HUES64 (cell line): ENCODE measurements at regions not wholly inside any gene's neighbourhood (a gene's known extent, or its start where the extent isn't known, plus 50 kb on each side); places are given as distances from the start of the nearest gene placed in this dataset.
"Not testable (repeated sequence)": the region's sequence is repeated elsewhere in the genome, so short reads cannot be mapped to it uniquely, and the experiment has no call there.

ENCODE experiments used
- H3K27ac ChIP-seq: 2 replicates; pipeline ENCODE4 v1.7.0; 2013; ENCODE audit warnings: low read depth, low read length, inconsistent platforms
- H3K27me3 ChIP-seq: 2 replicates; pipeline ENCODE4 v1.6.1; 2013; ENCODE audit warnings: mild to moderate bottlenecking, low read length; ENCODE audit not compliant: insufficient read depth
- H3K36me3 ChIP-seq: 2 replicates; pipeline ENCODE4 v1.6.1; 2013; ENCODE audit warnings: mild to moderate bottlenecking, low read length; ENCODE audit not compliant: insufficient read depth
- H3K4me1 ChIP-seq: 2 replicates; pipeline ENCODE4 v1.6.1; 2013; ENCODE audit warnings: mild to moderate bottlenecking, low read length, moderate library complexity; ENCODE audit not compliant: insufficient read depth
- H3K4me3 ChIP-seq: 2 replicates; pipeline ENCODE4 v1.5.1; 2013; ENCODE audit warnings: mild to moderate bottlenecking, low read length, moderate library complexity
- H3K9ac ChIP-seq: 2 replicates; pipeline ENCODE4 v1.6.1; 2013; ENCODE audit warnings: mild to moderate bottlenecking, low read depth, low read length
- H3K9me3 ChIP-seq: 2 replicates; pipeline ENCODE4 v1.6.1; 2013; ENCODE audit warnings: low read depth, low read length; ENCODE audit not compliant: insufficient read depth
- whole genome bisulfite sequencing: fragments of 150-250, 120-280 bp; methylation state at CpG from one replicate; pipeline ENCODE4 v1.1.7; 2013; ENCODE audit warnings: missing lambda C conversion rate; 5-methylcytosine and 5-hydroxymethylcytosine counted together

GRCh38 chr15:84094720-84095119, 140.9 kb upstream of the GOLGA6L4 start:
- H3K4me1 ChIP-seq, H3K36me3 ChIP-seq, H3K27ac ChIP-seq, H3K27me3 ChIP-seq, H3K9ac ChIP-seq, H3K9me3 ChIP-seq, H3K4me3 ChIP-seq: not testable (repeated sequence)
- 81% methylated on average over 2 of the region's 2 CpGs for WGBS

GRCh38 chr15:84097053-84097452, 138.5 kb upstream of the GOLGA6L4 start:
- H3K4me3 ChIP-seq, H3K9ac ChIP-seq, H3K36me3 ChIP-seq, H3K9me3 ChIP-seq, H3K27me3 ChIP-seq, H3K27ac ChIP-seq, H3K4me1 ChIP-seq: not testable (repeated sequence)
- WGBS, result 89% methylated on average over 3 of the region's 3 CpGs

DNA sequence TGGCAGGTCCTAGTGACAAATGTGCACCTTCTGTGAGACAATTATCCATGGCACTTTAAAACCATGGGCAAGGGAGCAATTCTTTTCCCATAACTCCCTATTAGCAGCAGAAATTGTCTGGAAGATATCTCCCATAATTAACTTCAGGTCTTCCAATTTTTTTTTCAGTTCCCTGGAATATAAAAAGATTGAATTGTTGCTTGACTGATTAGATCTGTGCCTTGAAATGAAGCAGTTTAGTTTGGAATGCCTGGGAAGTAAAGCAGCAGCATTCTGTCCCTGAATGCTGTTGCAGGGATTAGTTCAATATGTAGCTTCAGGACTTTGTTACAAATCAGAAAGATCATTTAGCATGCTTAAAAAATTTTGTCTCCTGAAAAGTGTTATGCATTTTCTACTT, 137.0 kb upstream of the GOLGA6L4 start:
- H3K27me3 ChIP-seq, result no peaks in the 10 kb centered on the region
- H3K27ac ChIP-seq, result no peak overlapping the region
- H3K9me3 ChIP-seq, result no peaks in the 10 kb centered on the region
- no peaks in the 10 kb centered on the region for H3K36me3 ChIP-seq
- no peaks in the 10 kb centered on the region for H3K4me1 ChIP-seq
- H3K9ac ChIP-seq, result no peak overlapping the region
- H3K4me3 ChIP-seq, result no peak overlapping the region

DNA sequence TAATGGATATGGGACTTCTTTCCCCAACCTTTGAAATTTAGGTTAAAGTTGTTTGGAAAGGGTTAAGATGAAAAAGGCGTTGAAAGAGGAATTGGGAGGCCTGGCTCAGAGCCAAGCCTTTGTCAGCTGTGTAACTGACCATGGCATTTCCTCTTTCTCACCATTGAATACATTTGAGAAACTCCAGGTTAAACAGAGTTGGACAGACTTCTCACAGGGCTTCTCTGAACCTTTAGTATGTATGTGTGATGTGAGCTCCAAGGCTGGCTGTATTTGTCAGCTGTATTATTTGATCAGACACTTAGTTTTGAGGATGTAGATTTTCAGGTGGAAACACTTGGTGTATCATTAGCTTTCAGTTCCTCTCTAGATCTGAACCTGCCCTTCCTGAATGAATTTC, 136.4 kb upstream of the GOLGA6L4 start:
- no peaks in the 10 kb centered on the region for H3K27me3 ChIP-seq
- no peak overlapping the region for H3K27ac ChIP-seq
- H3K36me3 ChIP-seq, result no peaks in the 10 kb centered on the region
- WGBS, result 43% methylated on average over 1 of the region's 1 CpG
- H3K9ac ChIP-seq, result no peak overlapping the region
- no peaks in the 10 kb centered on the region for H3K4me1 ChIP-seq
- H3K4me3 ChIP-seq, result no peak overlapping the region
- no peaks in the 10 kb centered on the region for H3K9me3 ChIP-seq

- WGBS, result 92% methylated on average over 4 of the region's 4 CpGs
- Histone ChIP-seq H3K27me3 (no peaks in the 10 kb centered on the region), H3K4me3 (no peak overlapping the region), H3K9me3 (no peaks in the 10 kb centered on the region), H3K36me3 (no peaks in the 10 kb centered on the region), H3K27ac (no peak overlapping the region), H3K9ac (no peak overlapping the region), H3K4me1 (no peaks in the 10 kb centered on the region)
Observed at GRCh38 chr15:84103345-84103744, 132.2 kb upstream of the GOLGA6L4 start.

DNA sequence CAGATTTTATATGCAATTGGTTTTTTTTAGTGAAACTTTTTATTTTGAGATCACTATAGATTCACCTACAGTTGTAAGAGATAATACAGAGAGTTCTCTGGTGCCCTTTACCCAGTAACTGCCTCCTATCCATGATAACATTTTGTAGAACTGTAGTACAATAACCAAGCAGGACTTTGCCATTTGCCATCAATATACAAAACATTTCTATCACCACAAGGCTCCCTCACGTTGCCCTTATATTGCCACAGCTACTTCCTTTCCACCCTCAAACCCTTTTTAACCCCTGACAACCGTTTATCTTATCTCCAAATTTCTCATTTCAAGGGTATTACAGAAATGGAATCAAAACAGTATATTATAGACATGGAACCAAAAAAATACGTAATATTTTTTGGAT, 130.7 kb upstream of the GOLGA6L4 start:
- no peaks in the 10 kb centered on the region for H3K9me3 ChIP-seq
- H3K27ac ChIP-seq, result no peak overlapping the region
- H3K27me3 ChIP-seq, result no peaks in the 10 kb centered on the region
- WGBS, result 89% methylated on average over 2 of the region's 3 CpGs
- no peak overlapping the region for H3K4me3 ChIP-seq
- H3K4me1 ChIP-seq, result no peaks in the 10 kb centered on the region
- H3K36me3 ChIP-seq, result no peaks in the 10 kb centered on the region
- H3K9ac ChIP-seq, result no peak overlapping the region

- Histone ChIP-seq H3K36me3 (no peaks in the 10 kb centered on the region), H3K27me3 (no peaks in the 10 kb centered on the region; the same call in 1 of the 2 replicates), H3K9me3 (no peaks in the 10 kb centered on the region), H3K4me3 (no peak overlapping the region), H3K27ac (no peak overlapping the region), H3K9ac (no peak overlapping the region), H3K4me1 (no peaks in the 10 kb centered on the region)
- WGBS, result 100% methylated on average over 2 of the region's 2 CpGs
Observed at GRCh38 chr15:84108728-84109127, 126.8 kb upstream of the GOLGA6L4 start.

GRCh38 chr15:84111575-84111974, 124.0 kb upstream of the GOLGA6L4 start:
- Histone ChIP-seq H3K9ac (no peak overlapping the region), H3K36me3 (no peaks in the 10 kb centered on the region), H3K9me3 (no peaks in the 10 kb centered on the region), H3K4me3 (no peak overlapping the region), H3K4me1 (no peaks in the 10 kb centered on the region), H3K27me3 (no peaks in the 10 kb centered on the region; the same call in 1 of the 2 replicates), H3K27ac (no peak overlapping the region)
- 92% methylated on average over 1 of the region's 2 CpGs for WGBS

DNA sequence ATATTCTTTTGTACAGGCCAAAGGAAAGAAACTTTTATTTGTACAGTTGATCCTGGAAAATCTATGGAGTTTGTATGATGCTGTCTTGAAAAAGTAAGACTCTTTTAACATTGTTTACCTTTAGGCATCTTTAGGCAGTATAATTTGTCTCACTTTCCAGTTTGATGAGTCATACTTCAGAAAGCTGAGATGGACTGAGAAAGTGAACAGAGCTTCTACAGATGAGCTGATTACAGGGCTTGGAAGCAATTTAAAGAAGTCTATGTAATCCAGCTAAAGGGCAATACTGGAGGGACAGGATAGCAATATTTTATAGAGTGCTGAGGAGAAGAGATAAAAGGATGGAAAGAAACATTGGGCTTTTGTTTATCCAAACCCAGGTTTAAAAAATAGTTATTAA, 123.5 kb upstream of the GOLGA6L4 start:
- Histone ChIP-seq H3K4me3 (no peak overlapping the region), H3K36me3 (no peaks in the 10 kb centered on the region), H3K4me1 (no peaks in the 10 kb centered on the region), H3K27me3 (no peaks in the 10 kb centered on the region; the same call in 1 of the 2 replicates), H3K9me3 (no peaks in the 10 kb centered on the region), H3K27ac (no peak overlapping the region), H3K9ac (no peak overlapping the region)

GRCh38 chr15:84113919-84114318, 121.7 kb upstream of the GOLGA6L4 start:
- 92% methylated on average over 5 of the region's 5 CpGs for WGBS
- Histone ChIP-seq H3K36me3 (no peaks in the 10 kb centered on the region), H3K27ac (no peak overlapping the region), H3K27me3 (no peaks in the 10 kb centered on the region; the same call in 1 of the 2 replicates), H3K4me1 (no peaks in the 10 kb centered on the region), H3K9me3 (no peaks in the 10 kb centered on the region), H3K9ac (no peak overlapping the region), H3K4me3 (no peak overlapping the region)

GRCh38 chr15:84114680-84115079, 120.9 kb upstream of the GOLGA6L4 start:
- not testable (repeated sequence) for H3K9ac ChIP-seq, H3K27me3 ChIP-seq, H3K4me1 ChIP-seq, H3K4me3 ChIP-seq, H3K9me3 ChIP-seq, H3K27ac ChIP-seq, H3K36me3 ChIP-seq
- WGBS, result 96% methylated on average over 7 of the region's 7 CpGs

DNA sequence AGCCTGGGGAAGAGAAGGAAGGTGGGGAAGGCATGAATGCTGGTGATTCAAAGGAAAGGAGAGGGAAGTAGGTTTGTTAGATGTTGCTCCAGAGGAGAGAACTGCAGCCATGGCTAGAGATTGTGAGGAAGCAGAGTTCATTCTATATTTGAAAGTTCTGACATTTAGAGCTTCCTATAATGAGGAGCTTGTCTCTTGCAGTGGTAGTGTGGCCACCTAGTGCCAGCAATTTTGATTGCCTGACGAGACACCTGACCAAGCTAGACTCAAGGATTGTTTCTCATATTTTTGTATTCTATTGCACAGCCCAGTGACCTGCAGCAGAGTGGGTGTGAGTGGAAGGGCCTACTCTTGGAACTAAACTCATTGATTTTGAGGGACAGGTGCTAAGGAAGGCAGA, 116.2 kb upstream of the GOLGA6L4 start:
- H3K4me3 ChIP-seq, result not testable (repeated sequence)
- WGBS, result 86% methylated on average over 1 of the region's 1 CpG

More for the DNA sequence above, 116.2 kb upstream of the GOLGA6L4 start:
- not testable (repeated sequence) for H3K4me1 ChIP-seq, H3K9ac ChIP-seq, H3K27ac ChIP-seq, H3K27me3 ChIP-seq, H3K9me3 ChIP-seq, H3K36me3 ChIP-seq
